Common myeloid progenitor, CD34-positive (primary cell): ENCODE measurements at regions not wholly inside any gene's neighbourhood (a gene's known extent, or its start where the extent isn't known, plus 50 kb on each side); places are given as distances from the start of the nearest gene placed in this dataset.

Source experiments
- CTCF ChIA-PET: fragments of 350-600 bp; sonication (Branson Sonifier 250); formaldehyde crosslinking; loops from one replicate; lab custom pipeline; 2021; ENCODE audit warnings: antibody characterized with exemption; lab: Charles Lee
- POLR2A ChIA-PET: fragments of 350-600 bp; sonication (Branson Sonifier 250); formaldehyde crosslinking; loops from one replicate; lab custom pipeline; 2021; ENCODE audit warnings: antibody characterized with exemption; lab: Charles Lee
- DNase-seq, 3 donors: peaks; one replicate each; pipeline versions ENCODE4 v3.0.0 to v3.0.0-alpha.2; 2013
- H3K27ac ChIP-seq, 2 experiments: 1 replicate in 1 of 2; 2 replicates in 1 of 2; pipeline ENCODE4 v1.7.0; 2013; ENCODE audit warnings: inconsistent platforms in 2 of 2, low read length in 2 of 2, mild to moderate bottlenecking in 2 of 2, low read depth in 1 of 2, moderate library complexity in 1 of 2; ENCODE audit not compliant: severe bottlenecking in 2 of 2, insufficient read depth in 1 of 2, poor library complexity in 1 of 2
- H3K27me3 ChIP-seq, 5 experiments: replicated peaks in 2 of 5; 1 replicate in 3 of 5; 2 replicates in 2 of 5; pipeline versions ENCODE4 v1.6.1 to v1.7.0; 2013; ENCODE audit warnings: low read length in 4 of 5, mild to moderate bottlenecking in 2 of 5, moderate library complexity in 2 of 5, inconsistent platforms in 1 of 5; ENCODE audit not compliant: insufficient read depth in 5 of 5, control insufficient read depth in 4 of 5
- H3K36me3 ChIP-seq, 4 experiments: 1 replicate in 2 of 4; 2 replicates in 2 of 4; pipeline versions ENCODE4 v1.6.1 to v1.7.0; 2013; ENCODE audit warnings: low read length in 3 of 4, control low read depth in 1 of 4, mild to moderate bottlenecking in 1 of 4; ENCODE audit not compliant: control insufficient read depth in 4 of 4, insufficient read depth in 4 of 4
- H3K4me1 ChIP-seq, 4 experiments: 1 replicate in 3 of 4; 2 replicates in 1 of 4; pipeline versions ENCODE4 v1.6.1 to v1.7.1; 2013; ENCODE audit warnings: low read length in 3 of 4, mild to moderate bottlenecking in 3 of 4, control low read depth in 1 of 4, inconsistent platforms in 1 of 4, moderate library complexity in 1 of 4; ENCODE audit not compliant: control insufficient read depth in 4 of 4, insufficient read depth in 4 of 4; ENCODE audit errors: control extremely low read depth in 1 of 4
- H3K4me3 ChIP-seq, 7 experiments: 1 replicate in 4 of 7; 2 replicates in 3 of 7; pipeline versions ENCODE4 v1.5.1 to v1.7.0; 2013; ENCODE audit warnings: mild to moderate bottlenecking in 7 of 7, low read length in 6 of 7, moderate library complexity in 6 of 7, inconsistent platforms in 2 of 7, low read depth in 2 of 7, control low read depth in 1 of 7; ENCODE audit not compliant: insufficient read depth in 4 of 7, control insufficient read depth in 1 of 7; ENCODE audit errors: extremely low read depth in 1 of 7
- H3K9me3 ChIP-seq, 5 experiments: 1 replicate in 4 of 5; 2 replicates in 1 of 5; pipeline versions ENCODE4 v1.6.1 to v1.7.1; 2013; ENCODE audit warnings: low read length in 4 of 5, mild to moderate bottlenecking in 2 of 5, inconsistent platforms in 1 of 5, low read depth in 1 of 5, moderate library complexity in 1 of 5; ENCODE audit not compliant: control insufficient read depth in 4 of 5, insufficient read depth in 2 of 5; ENCODE audit errors: control extremely low read depth in 1 of 5
- WGBS: methylation state at CpG from one replicate; pipeline ENCODE4 v1.1.5; 2013; ENCODE audit not compliant: insufficient coverage; 5-methylcytosine and 5-hydroxymethylcytosine counted together

DNA sequence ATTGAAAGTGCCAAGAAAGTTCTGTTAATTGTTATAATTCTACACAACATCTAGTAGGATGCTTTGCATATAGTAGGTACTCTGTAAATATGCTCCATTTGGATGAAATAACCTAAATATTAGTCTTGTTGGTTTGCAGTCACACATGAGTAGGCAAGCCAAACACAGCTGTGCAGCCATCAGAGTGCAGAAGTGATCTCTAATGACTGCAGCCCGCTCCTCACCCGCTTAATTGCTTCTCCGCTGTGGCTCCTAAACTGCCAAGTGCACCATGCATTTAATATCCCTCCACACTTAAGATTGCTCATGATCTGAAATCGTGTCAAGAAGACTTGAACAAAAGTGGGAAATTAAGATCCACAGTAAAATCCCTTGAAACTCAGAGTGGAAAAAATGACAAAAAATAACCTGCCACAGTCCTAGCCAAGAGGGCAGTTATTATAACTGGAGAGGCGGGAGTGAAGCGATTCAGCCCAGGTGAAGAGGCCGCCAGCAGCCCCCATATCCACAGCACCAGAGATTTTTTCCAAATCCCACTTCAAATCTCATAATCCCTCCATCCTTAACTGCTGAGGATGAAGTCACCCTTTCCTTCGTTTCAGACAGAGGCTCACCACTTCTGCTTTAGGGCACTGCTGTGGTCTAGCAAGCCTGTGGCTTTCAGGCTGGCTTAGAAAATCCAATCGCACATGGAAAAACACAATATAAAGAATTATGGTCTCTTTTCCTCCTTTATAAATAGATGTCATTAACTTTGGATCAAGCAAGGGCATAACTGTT lies 69.5 kb downstream of the TMEM30B start:
- H3K9me3 ChIP-seq, result no peaks in the 10 kb centered on the region
- ChIA-PET POLR2A (no interaction called here), CTCF (no interaction called here)
- 83% methylated on average over 6 of the region's 9 CpGs for WGBS
- no peaks in the 10 kb centered on the region for H3K4me1 ChIP-seq
- H3K27me3 ChIP-seq, result peaks cover 0 to 5% (median 3%) of the 10 kb centered on the region in 5 experiments
- no peaks in the 10 kb centered on the region for H3K36me3 ChIP-seq
- H3K27ac ChIP-seq, result no peak overlapping the region
- peak in 2 of 3 donors; percentile 26 to 33 for DNase-seq
- no peak overlapping the region for H3K4me3 ChIP-seq

DNA sequence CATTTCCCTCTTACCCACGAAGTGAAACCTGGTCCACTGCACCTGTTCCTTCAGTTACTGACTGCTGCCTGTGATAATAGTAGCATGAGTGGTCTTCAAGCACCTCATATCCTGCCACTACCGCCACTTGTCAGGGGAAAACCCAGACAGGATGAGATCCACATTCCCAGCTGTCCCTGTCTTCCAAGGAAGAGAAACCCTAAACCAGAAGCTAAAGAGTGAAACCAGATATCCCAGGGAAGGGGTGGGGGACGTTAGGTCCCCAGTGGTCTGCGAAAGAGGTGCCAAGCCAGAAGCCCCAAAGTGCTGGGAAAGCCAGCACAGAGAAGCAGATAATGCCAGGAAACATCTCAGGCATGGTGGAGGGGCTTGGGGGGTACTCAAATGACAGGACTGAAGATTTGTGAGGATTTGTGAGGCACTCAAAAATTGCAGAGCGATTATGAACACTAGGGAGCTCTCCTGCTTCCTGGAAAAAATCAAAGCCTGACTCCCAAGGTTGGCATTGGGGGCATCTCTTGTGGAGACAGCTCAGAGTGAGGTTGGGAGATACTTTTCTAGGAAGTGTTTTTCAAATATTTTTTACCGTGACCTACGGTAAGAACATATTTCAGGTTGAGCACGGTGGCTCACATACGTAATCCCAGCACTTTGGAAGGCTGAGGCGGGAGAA lies 77.9 kb downstream of the TMEM30B start:
- WGBS, result 87% methylated on average over 10 of the region's 10 CpGs
- Histone ChIP-seq H3K4me3 (no peak overlapping the region), H3K27me3 (peaks cover 4 to 20% (median 6%) of the 10 kb centered on the region in 5 experiments), H3K9me3 (no peaks in the 10 kb centered on the region), H3K36me3 (no peaks in the 10 kb centered on the region), H3K4me1 (no peaks in the 10 kb centered on the region), H3K27ac (no peak overlapping the region)
- ChIA-PET CTCF (no interaction called here), POLR2A (no interaction called here)
- no peak for DNase-seq

DNA sequence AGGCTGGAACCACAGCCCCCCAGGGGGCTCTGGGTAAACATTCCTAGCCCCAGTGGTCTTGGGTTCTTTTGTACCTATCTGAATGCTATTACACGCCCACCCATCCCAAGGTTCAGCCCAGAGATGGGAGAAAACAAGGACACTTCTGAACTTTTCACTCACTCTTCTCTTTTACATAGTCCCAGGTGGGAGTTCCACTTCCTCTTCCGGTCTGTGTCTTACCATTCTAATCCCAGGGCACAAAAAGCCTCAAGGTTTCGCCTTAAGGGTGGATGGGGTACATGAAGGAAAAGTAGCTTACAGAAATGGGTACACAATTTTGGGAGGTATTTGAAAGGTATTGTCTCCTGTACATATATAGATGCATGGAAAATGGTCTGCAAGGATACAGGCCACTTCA lies 79.0 kb downstream of the TMEM30B start:
- DNase-seq, result no peak
- no peaks in the 10 kb centered on the region for H3K9me3 ChIP-seq
- no peak overlapping the region for H3K27ac ChIP-seq
- H3K4me3 ChIP-seq, result no peak overlapping the region
- H3K27me3 ChIP-seq, result peaks cover 4 to 28% (median 6%) of the 10 kb centered on the region in 5 experiments
- WGBS, result no CpG with 5 or more reads among the region's 3 CpGs
- CTCF ChIA-PET, result no interaction called here
- POLR2A ChIA-PET, result no interaction called here
- no peaks in the 10 kb centered on the region for H3K36me3 ChIP-seq
- no peaks in the 10 kb centered on the region for H3K4me1 ChIP-seq

DNA sequence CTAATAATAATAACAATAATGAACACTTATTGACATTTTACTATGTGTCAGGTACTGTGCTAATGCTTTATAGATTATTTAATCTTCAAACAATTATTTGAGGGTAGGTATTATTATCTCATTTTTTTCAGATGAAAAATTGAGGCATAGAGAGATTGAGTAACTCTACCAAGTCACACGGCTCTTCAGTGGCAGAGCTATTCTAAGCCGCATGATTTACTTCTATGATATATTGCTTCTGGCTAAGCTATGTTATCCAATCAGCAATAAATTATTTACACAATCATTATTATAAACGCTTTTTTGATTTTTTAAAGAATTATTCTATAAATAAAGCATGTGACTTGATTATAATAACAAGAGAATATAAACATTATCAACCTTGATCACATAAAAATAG lies 80.0 kb downstream of the TMEM30B start:
- no peaks in the 10 kb centered on the region for H3K9me3 ChIP-seq
- ChIA-PET CTCF (no interaction called here), POLR2A (no interaction called here)
- peaks cover 4 to 30% (median 8%) of the 10 kb centered on the region in 5 experiments for H3K27me3 ChIP-seq
- no peak overlapping the region for H3K4me3 ChIP-seq
- H3K4me1 ChIP-seq, result no peaks in the 10 kb centered on the region
- DNase-seq, result no peak
- H3K36me3 ChIP-seq, result no peaks in the 10 kb centered on the region
- no peak overlapping the region for H3K27ac ChIP-seq
- WGBS, result no CpG with 5 or more reads among the region's 3 CpGs

DNA sequence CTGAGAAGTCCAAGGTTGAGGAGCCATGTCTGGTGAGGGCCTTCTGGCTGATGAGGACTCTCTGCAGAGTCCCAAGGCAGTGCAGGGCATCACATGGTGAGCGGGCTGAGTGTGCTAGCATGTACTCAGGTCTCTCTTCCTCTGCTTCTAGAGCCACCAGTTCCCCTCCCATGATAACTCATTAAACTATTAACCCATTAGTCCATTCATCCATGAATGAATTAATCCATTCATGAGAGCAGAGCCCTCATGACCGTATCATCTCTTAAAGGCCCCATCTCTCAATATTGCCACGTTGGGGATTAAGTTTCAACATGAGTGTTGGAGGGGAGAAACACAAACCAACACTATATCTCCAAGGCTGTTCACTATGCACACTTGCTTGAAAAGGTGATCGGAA lies 83.7 kb downstream of the TMEM30B start:
- WGBS, result 97% methylated on average over 3 of the region's 4 CpGs
- no peaks in the 10 kb centered on the region for H3K9me3 ChIP-seq
- CTCF ChIA-PET, result no interaction called here
- POLR2A ChIA-PET, result no interaction called here
- no peaks in the 10 kb centered on the region for H3K4me1 ChIP-seq
- DNase-seq, result no peak
- H3K27me3 ChIP-seq, result peaks cover 7 to 39% (median 11%) of the 10 kb centered on the region in 5 experiments
- no peak overlapping the region for H3K4me3 ChIP-seq
- no peak overlapping the region for H3K27ac ChIP-seq
- no peaks in the 10 kb centered on the region for H3K36me3 ChIP-seq

DNA sequence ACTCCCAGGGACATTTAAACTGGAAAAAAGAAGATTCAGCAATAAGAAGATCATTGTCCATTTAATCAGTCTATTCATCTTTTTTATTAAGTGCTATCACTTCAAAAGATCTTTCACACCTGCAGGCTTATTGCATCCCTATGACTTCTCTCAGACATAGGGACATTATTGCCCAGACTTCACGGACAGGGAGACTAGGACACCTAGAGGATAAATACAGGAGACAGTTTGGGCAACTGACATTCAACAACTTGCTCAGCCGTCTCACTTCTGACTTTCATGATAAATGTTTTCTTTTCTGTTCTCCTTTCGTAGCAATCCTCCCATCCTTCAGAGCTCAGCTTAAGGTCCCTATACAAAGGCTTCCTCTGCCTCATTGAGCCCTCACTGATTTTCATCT lies 84.3 kb downstream of the TMEM30B start:
- CTCF ChIA-PET, result no interaction called here
- Histone ChIP-seq H3K27ac (no peak overlapping the region), H3K9me3 (no peaks in the 10 kb centered on the region), H3K36me3 (no peaks in the 10 kb centered on the region), H3K4me3 (no peak overlapping the region), H3K4me1 (no peaks in the 10 kb centered on the region), H3K27me3 (peaks cover 5 to 37% (median 9%) of the 10 kb centered on the region in 5 experiments)
- no peak for DNase-seq
- POLR2A ChIA-PET, result no interaction called here
- 97% methylated on average over 3 of the region's 3 CpGs for WGBS

DNA sequence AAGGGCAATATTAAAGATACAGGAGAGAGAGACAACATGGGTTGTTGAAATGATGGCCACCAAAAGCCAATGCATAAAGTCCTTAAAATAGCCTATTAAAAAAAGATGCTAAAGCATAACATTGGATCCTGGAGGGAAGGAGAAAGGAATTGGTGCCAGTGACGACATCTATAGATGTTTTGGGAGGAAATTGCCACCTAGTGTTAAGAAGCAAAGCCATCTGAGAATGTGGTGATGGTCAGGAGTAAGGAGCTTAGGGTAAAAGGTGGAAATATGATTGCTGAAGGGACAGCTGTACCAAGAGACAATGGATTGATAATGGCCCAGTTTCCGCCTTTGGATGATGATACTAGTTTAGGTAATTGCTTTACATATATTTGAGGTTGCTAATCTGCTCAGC lies 85.1 kb downstream of the TMEM30B start:
- H3K4me3 ChIP-seq, result no peak overlapping the region
- no peaks in the 10 kb centered on the region for H3K4me1 ChIP-seq
- DNase-seq, result no peak
- ChIA-PET CTCF (no interaction called here), POLR2A (no interaction called here)
- H3K27me3 ChIP-seq, result peaks cover 5 to 42% (median 14%) of the 10 kb centered on the region in 5 experiments
- WGBS, result 100% methylated on average over 1 of the region's 2 CpGs
- H3K27ac ChIP-seq, result no peak overlapping the region
- H3K9me3 ChIP-seq, result no peaks in the 10 kb centered on the region
- H3K36me3 ChIP-seq, result no peaks in the 10 kb centered on the region
